ENCODE measurements at regions not wholly inside any gene's neighbourhood (a gene's known extent, or its start where the extent isn't known, plus 50 kb on each side); places are given as distances from the start of the nearest gene placed in this dataset.

DNA sequence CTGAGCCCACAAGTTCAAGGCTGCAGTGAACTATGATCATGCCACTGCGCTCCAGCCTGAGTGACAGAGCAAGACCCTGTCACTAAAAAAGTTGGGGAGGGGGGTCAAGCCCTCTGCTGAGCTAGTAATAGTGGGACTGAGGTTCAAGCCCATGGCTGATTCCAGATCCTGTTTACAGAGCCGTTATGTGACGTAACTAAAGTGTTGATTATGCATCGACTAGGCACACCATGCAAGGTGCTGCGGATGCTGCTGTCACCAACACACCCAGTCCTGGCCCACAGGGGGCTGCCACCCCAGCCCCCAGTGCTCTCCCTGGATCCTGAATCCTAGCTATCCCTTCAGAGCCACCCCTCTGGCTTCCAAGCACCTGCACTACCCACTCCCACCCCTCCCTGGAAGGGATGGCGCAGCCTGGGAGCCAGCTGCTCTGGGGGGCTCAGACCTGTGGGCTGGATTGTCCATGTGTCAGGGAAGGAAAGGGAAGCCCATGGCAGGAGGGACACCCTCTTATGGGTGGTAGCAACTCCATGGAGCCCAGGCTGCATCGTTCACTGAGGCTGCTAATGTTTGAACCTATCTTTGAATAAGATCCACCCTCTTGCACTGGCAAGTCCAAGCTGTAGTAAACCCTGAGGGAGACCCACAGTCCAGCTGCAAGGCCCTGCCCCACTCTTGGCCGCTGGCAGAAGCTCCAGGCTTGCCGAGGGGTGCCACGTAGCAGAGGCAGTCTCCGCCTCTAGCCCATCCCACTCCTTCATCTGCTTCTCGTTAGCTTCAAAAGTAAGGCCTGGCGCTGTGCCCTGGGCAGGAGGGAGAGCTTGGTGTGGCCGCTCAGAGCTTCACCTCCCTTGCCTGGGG lies 95.0 kb downstream of the SNX5 start (continued):
- TF ChIP-seq TBX2 (CRISPR knock-in tag; IDR thresholded peaks at IDR 0.05; ENCODE audit: borderline replicate concordance) (peak; percentile 80), DPF2 (CRISPR knock-in tag; IDR thresholded peaks at IDR 0.05; ENCODE audit: borderline replicate concordance, low read depth) (0 out of 2 replicates have a peak, but pooled peaks have one; percentile 52), ZKSCAN1 (IDR thresholded peaks at IDR 0.05; ENCODE audit: low read length) (no peak), ZMYM4 (CRISPR knock-in tag; IDR thresholded peaks at IDR 0.05) (peak; percentile 55; the same call in 1 of the 2 replicates), ZNF496 (CRISPR knock-in tag; IDR thresholded peaks at IDR 0.05; ENCODE audit: insufficient replicate concordance) (no peak), ZNF367 (CRISPR knock-in tag; IDR thresholded peaks at IDR 0.05; ENCODE audit: borderline replicate concordance) (no peak), CC2D1A (CRISPR knock-in tag; IDR thresholded peaks at IDR 0.05) (no peak), MED8 (CRISPR knock-in tag; IDR thresholded peaks at IDR 0.05; ENCODE audit: insufficient replicate concordance) (peak; percentile 57), ZFY (CRISPR knock-in tag; IDR thresholded peaks at IDR 0.05) (peak; percentile 68), ZNF614 (CRISPR knock-in tag; IDR thresholded peaks at IDR 0.05; ENCODE audit: borderline replicate concordance) (peak; percentile 50; the same call in 1 of the 2 replicates), KLF9 (CRISPR knock-in tag; IDR thresholded peaks at IDR 0.05; ENCODE audit: low read depth) (no peak), FOXJ3 (CRISPR knock-in tag; IDR thresholded peaks at IDR 0.05; ENCODE audit: borderline replicate concordance) (no peak), ZNF761 (CRISPR knock-in tag; conservative IDR thresholded peaks at IDR 0.05) (0 out of 2 replicates have a peak, but pooled peaks have one; percentile 16), ADNP (CRISPR knock-in tag; IDR thresholded peaks at IDR 0.05) (no peak)
- TF ChIP-seq, protein P1, sequence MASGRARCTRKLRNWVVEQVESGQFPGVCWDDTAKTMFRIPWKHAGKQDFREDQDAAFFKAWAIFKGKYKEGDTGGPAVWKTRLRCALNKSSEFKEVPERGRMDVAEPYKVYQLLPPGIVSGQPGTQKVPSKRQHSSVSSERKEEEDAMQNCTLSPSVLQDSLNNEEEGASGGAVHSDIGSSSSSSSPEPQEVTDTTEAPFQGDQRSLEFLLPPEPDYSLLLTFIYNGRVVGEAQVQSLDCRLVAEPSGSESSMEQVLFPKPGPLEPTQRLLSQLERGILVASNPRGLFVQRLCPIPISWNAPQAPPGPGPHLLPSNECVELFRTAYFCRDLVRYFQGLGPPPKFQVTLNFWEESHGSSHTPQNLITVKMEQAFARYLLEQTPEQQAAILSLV (CRISPR knock-in tag; IDR thresholded peaks at IDR 0.05; ENCODE audit: borderline replicate concordance) = no peak
- TF ChIP-seq, protein P2, sequence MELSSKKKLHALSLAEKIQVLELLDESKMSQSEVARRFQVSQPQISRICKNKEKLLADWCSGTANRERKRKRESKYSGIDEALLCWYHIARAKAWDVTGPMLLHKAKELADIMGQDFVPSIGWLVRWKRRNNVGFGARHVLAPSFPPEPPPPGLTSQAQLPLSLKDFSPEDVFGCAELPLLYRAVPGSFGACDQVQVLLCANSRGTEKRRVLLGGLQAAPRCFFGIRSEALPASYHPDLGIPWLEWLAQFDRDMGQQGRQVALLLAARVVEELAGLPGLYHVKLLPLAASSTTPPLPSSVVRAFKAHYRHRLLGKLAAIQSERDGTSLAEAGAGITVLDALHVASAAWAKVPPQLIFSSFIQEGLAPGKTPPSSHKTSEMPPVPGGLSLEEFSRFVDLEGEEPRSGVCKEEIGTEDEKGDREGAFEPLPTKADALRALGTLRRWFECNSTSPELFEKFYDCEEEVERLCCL (CRISPR knock-in tag; IDR thresholded peaks at IDR 0.05; ENCODE audit: borderline replicate concordance) = peak; percentile 71; the same call in 1 of the 2 replicates
- TF ChIP-seq, protein P3, sequence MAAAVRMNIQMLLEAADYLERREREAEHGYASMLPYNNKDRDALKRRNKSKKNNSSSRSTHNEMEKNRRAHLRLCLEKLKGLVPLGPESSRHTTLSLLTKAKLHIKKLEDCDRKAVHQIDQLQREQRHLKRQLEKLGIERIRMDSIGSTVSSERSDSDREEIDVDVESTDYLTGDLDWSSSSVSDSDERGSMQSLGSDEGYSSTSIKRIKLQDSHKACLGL (CRISPR knock-in tag; IDR thresholded peaks at IDR 0.05) = peak; percentile 67
- TF ChIP-seq, protein P4, sequence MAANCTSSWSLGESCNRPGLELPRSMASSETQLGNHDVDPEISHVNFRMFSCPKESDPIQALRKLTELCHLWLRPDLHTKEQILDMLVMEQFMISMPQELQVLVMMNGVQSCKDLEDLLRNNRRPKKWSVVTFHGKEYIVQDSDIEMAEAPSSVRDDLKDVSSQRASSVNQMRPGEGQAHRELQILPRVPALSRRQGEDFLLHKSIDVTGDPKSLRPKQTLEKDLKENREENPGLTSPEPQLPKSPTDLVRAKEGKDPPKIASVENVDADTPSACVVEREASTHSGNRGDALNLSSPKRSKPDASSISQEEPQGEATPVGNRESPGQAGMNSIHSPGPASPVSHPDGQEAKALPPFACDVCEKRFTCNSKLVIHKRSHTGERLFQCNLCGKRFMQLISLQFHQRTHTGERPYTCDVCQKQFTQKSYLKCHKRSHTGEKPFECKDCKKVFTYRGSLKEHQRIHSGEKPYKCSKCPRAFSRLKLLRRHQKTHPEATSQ (CRISPR knock-in tag; IDR thresholded peaks at IDR 0.05; ENCODE audit: borderline replicate concordance) = no peak
- TF ChIP-seq, protein P5, sequence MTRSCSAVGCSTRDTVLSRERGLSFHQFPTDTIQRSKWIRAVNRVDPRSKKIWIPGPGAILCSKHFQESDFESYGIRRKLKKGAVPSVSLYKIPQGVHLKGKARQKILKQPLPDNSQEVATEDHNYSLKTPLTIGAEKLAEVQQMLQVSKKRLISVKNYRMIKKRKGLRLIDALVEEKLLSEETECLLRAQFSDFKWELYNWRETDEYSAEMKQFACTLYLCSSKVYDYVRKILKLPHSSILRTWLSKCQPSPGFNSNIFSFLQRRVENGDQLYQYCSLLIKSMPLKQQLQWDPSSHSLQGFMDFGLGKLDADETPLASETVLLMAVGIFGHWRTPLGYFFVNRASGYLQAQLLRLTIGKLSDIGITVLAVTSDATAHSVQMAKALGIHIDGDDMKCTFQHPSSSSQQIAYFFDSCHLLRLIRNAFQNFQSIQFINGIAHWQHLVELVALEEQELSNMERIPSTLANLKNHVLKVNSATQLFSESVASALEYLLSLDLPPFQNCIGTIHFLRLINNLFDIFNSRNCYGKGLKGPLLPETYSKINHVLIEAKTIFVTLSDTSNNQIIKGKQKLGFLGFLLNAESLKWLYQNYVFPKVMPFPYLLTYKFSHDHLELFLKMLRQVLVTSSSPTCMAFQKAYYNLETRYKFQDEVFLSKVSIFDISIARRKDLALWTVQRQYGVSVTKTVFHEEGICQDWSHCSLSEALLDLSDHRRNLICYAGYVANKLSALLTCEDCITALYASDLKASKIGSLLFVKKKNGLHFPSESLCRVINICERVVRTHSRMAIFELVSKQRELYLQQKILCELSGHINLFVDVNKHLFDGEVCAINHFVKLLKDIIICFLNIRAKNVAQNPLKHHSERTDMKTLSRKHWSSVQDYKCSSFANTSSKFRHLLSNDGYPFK (CRISPR knock-in tag; IDR thresholded peaks at IDR 0.05; ENCODE audit: borderline replicate concordance) = peak; percentile 65; the same call in 1 of the 2 replicates
- TF ChIP-seq, protein P6, sequence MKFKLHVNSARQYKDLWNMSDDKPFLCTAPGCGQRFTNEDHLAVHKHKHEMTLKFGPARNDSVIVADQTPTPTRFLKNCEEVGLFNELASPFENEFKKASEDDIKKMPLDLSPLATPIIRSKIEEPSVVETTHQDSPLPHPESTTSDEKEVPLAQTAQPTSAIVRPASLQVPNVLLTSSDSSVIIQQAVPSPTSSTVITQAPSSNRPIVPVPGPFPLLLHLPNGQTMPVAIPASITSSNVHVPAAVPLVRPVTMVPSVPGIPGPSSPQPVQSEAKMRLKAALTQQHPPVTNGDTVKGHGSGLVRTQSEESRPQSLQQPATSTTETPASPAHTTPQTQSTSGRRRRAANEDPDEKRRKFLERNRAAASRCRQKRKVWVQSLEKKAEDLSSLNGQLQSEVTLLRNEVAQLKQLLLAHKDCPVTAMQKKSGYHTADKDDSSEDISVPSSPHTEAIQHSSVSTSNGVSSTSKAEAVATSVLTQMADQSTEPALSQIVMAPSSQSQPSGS (CRISPR knock-in tag; IDR thresholded peaks at IDR 0.05) = peak; percentile 51

Measured in HepG2 (cell line).